SU-DHL-6 (cell line): ENCODE measurements at regions not wholly inside any gene's neighbourhood (a gene's known extent, or its start where the extent isn't known, plus 50 kb on each side); places are given as distances from the start of the nearest gene placed in this dataset.
"Not testable (repeated sequence)": the region's sequence is repeated elsewhere in the genome, so short reads cannot be mapped to it uniquely, and the experiment has no call there.

Experiments used
- H2AFZ ChIP-seq: fragments of 200-600 bp; sonication (generic); 2 replicates; pipeline ENCODE4 v1.6.1; 2014; ENCODE audit warnings: low read depth, mild to moderate bottlenecking, moderate library complexity, mixed read lengths, antibody characterized with exemption, low read length; ENCODE audit not compliant: severe bottlenecking
- H3F3A ChIP-seq: fragments of 200-600 bp; shearing (Covaris generic); 2 replicates; pipeline ENCODE4 v1.6.0; 2016; ENCODE audit warnings: antibody characterized with exemption, mild to moderate bottlenecking; ENCODE audit not compliant: insufficient read depth
- H3K27ac ChIP-seq: fragments of 200-600 bp; sonication (generic); 2 replicates; pipeline ENCODE4 v1.5.1; 2016; ENCODE audit warnings: low read depth, mild to moderate bottlenecking, low read length, moderate library complexity, mixed read lengths
- H3K27me3 ChIP-seq: fragments of 200-600 bp; sonication (generic), shearing (Covaris generic); 2 replicates; pipeline ENCODE4 v1.6.0; 2014; ENCODE audit warnings: mild to moderate bottlenecking, low read length
- H3K36me3 ChIP-seq: fragments of 200-600 bp; sonication (generic); 2 replicates; pipeline ENCODE4 v1.6.1; 2014; ENCODE audit warnings: mild to moderate bottlenecking, low read length, mixed read lengths
- H3K4me2 ChIP-seq: fragments of 300-600, 200-600 bp; shearing (Covaris generic), sonication (generic); 2 replicates; pipeline ENCODE4 v1.6.0; 2014; ENCODE audit warnings: low read length, low read depth, mild to moderate bottlenecking; ENCODE audit not compliant: poor library complexity, severe bottlenecking
- H3K4me3 ChIP-seq: fragments of 200-600 bp; sonication (generic); 2 replicates; pipeline ENCODE4 v1.5.1; 2014; ENCODE audit warnings: antibody characterized with exemption, low read length, mild to moderate bottlenecking, mixed read lengths; ENCODE audit not compliant: insufficient read depth, poor library complexity, severe bottlenecking
- H3K79me2 ChIP-seq: fragments of 200-600 bp; sonication (generic); 2 replicates; pipeline ENCODE4 v1.6.1; 2014; ENCODE audit warnings: mild to moderate bottlenecking, low read length, moderate library complexity; ENCODE audit not compliant: insufficient read depth
- H3K9ac ChIP-seq: fragments of 200-600 bp; sonication (generic); 2 replicates; pipeline ENCODE4 v1.7.0; 2014; ENCODE audit warnings: mild to moderate bottlenecking, low read length
- H3K9me2 ChIP-seq: fragments of 200-600 bp; sonication (generic); replicated peaks from 2 replicates; pipeline ENCODE4 v1.6.1; 2014; ENCODE audit warnings: low read length; ENCODE audit not compliant: insufficient read depth
- H3K9me3 ChIP-seq: fragments of 200-600 bp; sonication (generic); 2 replicates; pipeline ENCODE4 v1.6.1; 2014; ENCODE audit warnings: low read length, mixed read lengths; ENCODE audit not compliant: insufficient read depth
- H4K20me1 ChIP-seq: fragments of 200-600 bp; sonication (generic); 2 replicates; pipeline ENCODE4 v1.6.1; 2014; ENCODE audit warnings: low read depth, mild to moderate bottlenecking, antibody characterized with exemption, low read length, moderate library complexity, mixed read lengths
- EZH2phosphoT487 ChIP-seq: fragments of 200-600 bp; sonication (generic), shearing (Covaris generic); conservative IDR thresholded peaks from 2 replicates; pipeline ENCODE4 v1.6.1; 2018; ENCODE audit warnings: mild to moderate bottlenecking, antibody characterized with exemption, low read length, moderate library complexity, mixed read lengths
- TF ChIP-seq, protein P1 (sequence below): fragments of 200-600 bp; sonication (generic); IDR thresholded peaks from one replicate; pipeline ENCODE4 v1.5.1; 2017; ENCODE audit warnings: antibody characterized with exemption, mild to moderate bottlenecking, low read length, moderate library complexity; ENCODE audit not compliant: insufficient read depth, poor library complexity, severe bottlenecking

DNA sequence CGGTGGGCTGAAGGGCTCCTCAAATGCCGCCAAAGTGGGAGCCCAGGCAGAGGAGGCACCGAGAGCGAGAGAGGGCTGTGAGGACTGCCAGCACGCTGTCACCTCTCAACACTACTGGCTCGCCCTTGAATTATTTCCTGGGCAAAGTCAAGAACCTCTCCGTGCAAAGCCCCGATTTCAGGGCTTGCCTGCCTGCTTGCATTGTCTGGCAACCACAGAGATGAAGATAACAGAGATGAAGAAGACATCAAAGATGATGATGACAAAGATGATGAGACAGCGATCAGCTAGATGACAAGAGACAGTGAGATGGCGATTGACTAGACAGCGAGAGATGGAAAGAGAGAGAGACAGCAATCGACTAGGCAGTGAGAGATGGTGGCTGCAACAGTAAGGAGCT, 976.5 kb downstream of the ADGRL2 start:
- H3K4me3 ChIP-seq: no peak overlapping the region
- no peak overlapping the region for H3K27ac ChIP-seq
- H4K20me1 ChIP-seq: no peaks in the 10 kb centered on the region
- no peaks in the 10 kb centered on the region for H3F3A ChIP-seq
- H3K9ac ChIP-seq: no peak overlapping the region
- no peaks in the 10 kb centered on the region for H3K9me2 ChIP-seq
- no peaks in the 10 kb centered on the region for H3K79me2 ChIP-seq
- no peaks in the 10 kb centered on the region; the same call in 1 of the 2 replicates for H3K9me3 ChIP-seq
- no peak overlapping the region for H3K4me2 ChIP-seq
- H3K27me3 ChIP-seq: no peaks in the 10 kb centered on the region
- no peaks in the 10 kb centered on the region for H3K36me3 ChIP-seq
- TF ChIP-seq EZH2phosphoT487: no peak
- TF ChIP-seq, protein P1, sequence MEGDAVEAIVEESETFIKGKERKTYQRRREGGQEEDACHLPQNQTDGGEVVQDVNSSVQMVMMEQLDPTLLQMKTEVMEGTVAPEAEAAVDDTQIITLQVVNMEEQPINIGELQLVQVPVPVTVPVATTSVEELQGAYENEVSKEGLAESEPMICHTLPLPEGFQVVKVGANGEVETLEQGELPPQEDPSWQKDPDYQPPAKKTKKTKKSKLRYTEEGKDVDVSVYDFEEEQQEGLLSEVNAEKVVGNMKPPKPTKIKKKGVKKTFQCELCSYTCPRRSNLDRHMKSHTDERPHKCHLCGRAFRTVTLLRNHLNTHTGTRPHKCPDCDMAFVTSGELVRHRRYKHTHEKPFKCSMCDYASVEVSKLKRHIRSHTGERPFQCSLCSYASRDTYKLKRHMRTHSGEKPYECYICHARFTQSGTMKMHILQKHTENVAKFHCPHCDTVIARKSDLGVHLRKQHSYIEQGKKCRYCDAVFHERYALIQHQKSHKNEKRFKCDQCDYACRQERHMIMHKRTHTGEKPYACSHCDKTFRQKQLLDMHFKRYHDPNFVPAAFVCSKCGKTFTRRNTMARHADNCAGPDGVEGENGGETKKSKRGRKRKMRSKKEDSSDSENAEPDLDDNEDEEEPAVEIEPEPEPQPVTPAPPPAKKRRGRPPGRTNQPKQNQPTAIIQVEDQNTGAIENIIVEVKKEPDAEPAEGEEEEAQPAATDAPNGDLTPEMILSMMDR: no peak
- peak overlapping the region; percentile 24 for H2AFZ ChIP-seq

DNA sequence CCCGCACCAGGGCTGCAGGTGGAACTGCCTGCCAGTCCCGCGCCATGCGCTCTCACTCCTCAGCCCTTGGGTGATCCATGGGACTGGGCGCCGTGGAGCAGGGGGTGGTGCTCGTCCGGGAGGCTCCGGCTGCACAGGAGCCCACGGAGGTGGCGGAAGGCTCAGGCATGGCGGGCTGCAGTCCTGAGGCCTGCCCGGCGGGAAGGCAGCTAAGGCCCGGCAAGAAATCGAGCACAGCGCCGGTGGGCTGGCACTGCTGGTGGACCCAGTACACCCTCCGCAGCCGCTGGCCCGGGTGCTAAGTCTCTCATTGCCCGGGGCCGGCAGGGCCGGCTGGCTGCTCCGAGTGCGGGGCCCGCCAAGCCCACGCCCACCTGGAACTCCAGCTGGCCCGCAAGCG, 976.0 kb downstream of the ADGRL2 start:
- H2AFZ ChIP-seq, H3K9ac ChIP-seq, H3K4me2 ChIP-seq, H3K9me2 ChIP-seq, H3K4me3 ChIP-seq, H3K27me3 ChIP-seq, H3K9me3 ChIP-seq, H3F3A ChIP-seq, H3K36me3 ChIP-seq, H4K20me1 ChIP-seq, H3K79me2 ChIP-seq, H3K27ac ChIP-seq: not testable (repeated sequence)

DNA sequence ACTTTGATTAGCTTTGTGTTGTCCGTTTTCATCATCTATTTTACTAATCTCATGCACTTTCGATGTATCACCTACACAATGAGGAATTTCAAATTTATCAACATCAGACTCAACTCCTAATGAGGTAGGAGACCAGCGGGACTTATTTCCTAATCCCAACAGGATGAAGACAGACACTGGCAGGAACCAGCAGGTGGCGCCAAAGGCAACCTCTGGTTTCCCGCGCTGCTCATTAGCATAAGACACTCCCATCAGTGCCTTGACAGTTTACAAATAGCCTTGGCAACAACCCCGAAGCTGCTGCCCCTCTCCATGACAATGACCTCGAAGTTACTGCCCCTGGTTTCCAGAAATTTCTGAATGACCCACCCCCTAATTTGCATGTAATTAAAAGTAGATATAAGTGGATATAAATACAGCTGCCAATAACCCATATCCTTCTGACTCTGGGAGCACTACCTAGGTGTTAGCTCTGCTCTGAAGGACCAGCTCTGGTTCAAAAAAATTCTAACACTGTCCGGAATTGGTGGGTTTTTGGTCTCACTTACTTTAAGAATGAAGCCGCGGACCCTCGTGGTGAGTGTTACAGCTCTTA, 974.8 kb downstream of the ADGRL2 start:
- Histone ChIP-seq H2AFZ (no peak overlapping the region), H3K9ac (no peak overlapping the region), H3K27ac (no peak overlapping the region), H3F3A (no peaks in the 10 kb centered on the region), H3K9me2 (no peaks in the 10 kb centered on the region), H3K4me3 (no peak overlapping the region), H3K4me2 (no peak overlapping the region), H3K79me2 (no peaks in the 10 kb centered on the region), H3K27me3 (no peaks in the 10 kb centered on the region), H4K20me1 (no peaks in the 10 kb centered on the region), H3K36me3 (no peaks in the 10 kb centered on the region), H3K9me3 (no peaks in the 10 kb centered on the region; the same call in 1 of the 2 replicates)
- TF ChIP-seq, protein P1: peak; percentile 45
- TF ChIP-seq EZH2phosphoT487: no peak

DNA sequence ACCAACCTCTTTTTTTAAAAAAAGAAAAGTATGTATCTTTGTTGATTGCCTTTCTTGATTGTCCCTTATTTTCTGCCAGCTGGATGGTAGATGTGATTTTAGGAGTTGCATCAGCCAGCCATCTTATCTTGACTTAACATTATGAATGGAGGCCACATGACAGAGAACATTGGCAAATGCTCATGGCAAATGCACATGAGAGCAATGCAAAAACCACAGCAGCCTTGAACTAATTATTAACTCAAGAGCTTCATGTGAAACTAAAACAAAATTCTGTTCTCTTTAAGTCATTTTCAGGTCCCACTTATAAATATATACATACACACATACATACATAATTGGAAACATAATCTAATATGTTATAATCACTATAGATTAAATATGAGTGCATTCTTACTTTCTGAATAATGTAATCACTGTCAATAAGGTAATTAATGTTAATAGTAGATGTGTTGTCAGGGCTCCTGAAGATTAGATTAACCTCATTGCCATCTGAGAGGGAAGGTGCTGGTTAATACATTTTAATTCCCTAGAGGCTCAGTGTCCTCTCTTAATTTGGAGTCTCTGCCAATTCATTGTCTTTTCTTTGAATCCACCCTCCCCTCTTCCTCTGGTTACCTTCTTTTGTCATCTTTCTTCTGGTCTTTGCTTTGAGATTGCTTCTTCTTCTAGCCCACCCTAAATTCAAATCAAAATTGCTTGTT, 962.2 kb downstream of the ADGRL2 start:
- H3K9me2 ChIP-seq: no peaks in the 10 kb centered on the region
- H3K4me3 ChIP-seq: no peak overlapping the region
- H3K27me3 ChIP-seq: no peaks in the 10 kb centered on the region
- no peak overlapping the region for H3K4me2 ChIP-seq
- no peaks in the 10 kb centered on the region for H4K20me1 ChIP-seq
- H2AFZ ChIP-seq: no peak overlapping the region
- no peaks in the 10 kb centered on the region for H3K79me2 ChIP-seq
- H3F3A ChIP-seq: no peaks in the 10 kb centered on the region
- H3K9me3 ChIP-seq: no peaks in the 10 kb centered on the region
- no peak for TF ChIP-seq EZH2phosphoT487
- TF ChIP-seq, protein P1: no peak
- H3K9ac ChIP-seq: no peak overlapping the region
- H3K27ac ChIP-seq: no peak overlapping the region
- no peaks in the 10 kb centered on the region for H3K36me3 ChIP-seq
